Vagina (tissue), 2 donors: ENCODE measurements at regions not wholly inside any gene's neighbourhood (a gene's known extent, or its start where the extent isn't known, plus 50 kb on each side); places are given as distances from the start of the nearest gene placed in this dataset.

Experiments used
- DNase-seq, 2 donors: peaks; one replicate each; pipeline ENCODE4 v3.0.0-alpha.2; 2017; ENCODE audit errors: extremely low spot score in 2 of 2
- H3K27ac ChIP-seq: fragments of 200-600 bp; sonication (generic); one replicate; pipeline ENCODE4 v1.5.1; 2019
- H3K27me3 ChIP-seq: fragments of 200-600 bp; sonication (generic); one replicate; pipeline ENCODE4 v1.5.1; 2019
- H3K36me3 ChIP-seq, 2 donors: fragments of 200-600 bp; sonication (generic); one replicate each; pipeline ENCODE4 v1.5.1; 2017 to 2019
- H3K4me1 ChIP-seq: fragments of 200-600 bp; sonication (generic); one replicate; pipeline ENCODE4 v1.5.1; 2019
- H3K4me3 ChIP-seq, 2 donors: fragments of 200-600 bp; sonication (generic); 1 replicate in 1 of 2; 2 replicates in 1 of 2; pipeline ENCODE4 v1.5.1; 2016 to 2019
- H3K9me3 ChIP-seq: fragments of 200-600 bp; sonication (generic); one replicate; pipeline ENCODE4 v1.5.1; 2019
- POLR2A ChIP-seq, 2 donors: fragments of 450-650 bp; IDR thresholded peaks; one replicate each; pipeline ENCODE4 v1.6.1; 2017; ENCODE audit warnings: antibody characterized with exemption in 2 of 2, mild to moderate bottlenecking in 2 of 2, moderate library complexity in 2 of 2
- POLR2AphosphoS5 ChIP-seq, 2 donors: sonication (generic); formaldehyde crosslinking; IDR thresholded peaks; one replicate each; pipeline ENCODE4 v1.9.0; 2017; ENCODE audit warnings: antibody characterized with exemption in 2 of 2, mild to moderate bottlenecking in 2 of 2, low read depth in 1 of 2; ENCODE audit not compliant: insufficient read depth in 1 of 2
- intact Hi-C: fragments of 100-400 bp; cut with DNase I; formaldehyde crosslinking; loops from one replicate; pipeline ENCODE4 v1.15.1; 2023
- TF ChIP-seq, protein P1 (sequence below), 3 experiments: fragments of 450-650 bp in 2 of 3; fragments of 200-600 bp in 1 of 3; sonication (generic) in 1 of 3; IDR thresholded peaks; one replicate each; pipeline ENCODE4 v1.5.1; 2017 to 2019; ENCODE audit warnings: antibody characterized with exemption in 3 of 3, mild to moderate bottlenecking in 2 of 3, moderate library complexity in 2 of 3

GRCh38 chr6:170117111-170117972 lies 173.5 kb downstream of the DLL1 start:
- Histone ChIP-seq H3K4me1 (peaks cover 10% of the 10 kb centered on the region), H3K4me3 (no peak overlapping the region), H3K9me3 (peaks cover 16% of the 10 kb centered on the region), H3K36me3 (no peaks in the 10 kb centered on the region), H3K27me3 (no peaks in the 10 kb centered on the region), H3K27ac (peak overlapping the region; percentile 54)
- intact Hi-C loops: no loop called here
- peak; percentile 64 to 77 for DNase-seq
- TF ChIP-seq POLR2AphosphoS5 (IDR thresholded peaks at IDR 0.05; ENCODE audit: insufficient read depth in 1 of 2, low read depth in 1 of 2) (no peak), POLR2A (IDR thresholded peaks at IDR 0.05) (no peak)

DNA sequence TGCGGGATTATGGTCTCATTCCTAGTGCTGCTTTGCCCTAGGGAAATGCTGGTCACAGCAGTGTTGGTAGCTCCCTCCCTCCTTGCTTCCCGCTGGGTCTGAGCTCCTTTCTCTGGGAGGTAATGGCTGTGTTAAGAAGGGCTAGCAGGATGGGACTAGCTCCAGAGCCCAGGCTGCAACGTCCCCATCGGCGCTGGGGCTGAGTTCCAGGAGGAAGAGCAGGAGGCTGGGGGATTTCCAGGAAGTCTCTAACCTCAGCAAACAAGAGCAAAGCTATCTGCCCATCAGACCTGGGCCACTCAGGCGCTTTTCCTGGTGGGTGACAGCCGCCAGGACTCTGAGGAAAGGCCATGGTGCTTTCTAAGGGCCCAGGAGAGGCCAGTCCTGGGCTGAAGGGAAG lies 174.2 kb downstream of the DLL1 start:
- DNase-seq: peak in 1 of 2 donors; percentile 62
- H3K4me1 ChIP-seq: peaks cover 10% of the 10 kb centered on the region
- peaks cover 15% of the 10 kb centered on the region for H3K9me3 ChIP-seq
- peak overlapping the region; percentile 54 for H3K27ac ChIP-seq
- no peaks in the 10 kb centered on the region for H3K27me3 ChIP-seq
- H3K4me3 ChIP-seq: no peak overlapping the region
- TF ChIP-seq, protein P1, sequence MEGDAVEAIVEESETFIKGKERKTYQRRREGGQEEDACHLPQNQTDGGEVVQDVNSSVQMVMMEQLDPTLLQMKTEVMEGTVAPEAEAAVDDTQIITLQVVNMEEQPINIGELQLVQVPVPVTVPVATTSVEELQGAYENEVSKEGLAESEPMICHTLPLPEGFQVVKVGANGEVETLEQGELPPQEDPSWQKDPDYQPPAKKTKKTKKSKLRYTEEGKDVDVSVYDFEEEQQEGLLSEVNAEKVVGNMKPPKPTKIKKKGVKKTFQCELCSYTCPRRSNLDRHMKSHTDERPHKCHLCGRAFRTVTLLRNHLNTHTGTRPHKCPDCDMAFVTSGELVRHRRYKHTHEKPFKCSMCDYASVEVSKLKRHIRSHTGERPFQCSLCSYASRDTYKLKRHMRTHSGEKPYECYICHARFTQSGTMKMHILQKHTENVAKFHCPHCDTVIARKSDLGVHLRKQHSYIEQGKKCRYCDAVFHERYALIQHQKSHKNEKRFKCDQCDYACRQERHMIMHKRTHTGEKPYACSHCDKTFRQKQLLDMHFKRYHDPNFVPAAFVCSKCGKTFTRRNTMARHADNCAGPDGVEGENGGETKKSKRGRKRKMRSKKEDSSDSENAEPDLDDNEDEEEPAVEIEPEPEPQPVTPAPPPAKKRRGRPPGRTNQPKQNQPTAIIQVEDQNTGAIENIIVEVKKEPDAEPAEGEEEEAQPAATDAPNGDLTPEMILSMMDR (IDR thresholded peaks at IDR 0.05): no peak
- TF ChIP-seq POLR2AphosphoS5 (IDR thresholded peaks at IDR 0.05; ENCODE audit: insufficient read depth in 1 of 2, low read depth in 1 of 2) (no peak), POLR2A (IDR thresholded peaks at IDR 0.05) (no peak)
- no peaks in the 10 kb centered on the region for H3K36me3 ChIP-seq
- intact Hi-C loops: no loop called here

- H3K4me1 ChIP-seq: peaks cover 10% of the 10 kb centered on the region
- H3K27me3 ChIP-seq: no peaks in the 10 kb centered on the region
- intact Hi-C loops: no loop called here
- H3K36me3 ChIP-seq: no peaks in the 10 kb centered on the region
- no peak overlapping the region for H3K4me3 ChIP-seq
- DNase-seq: peak in 1 of 2 donors; percentile 87
- TF ChIP-seq, protein P1 (IDR thresholded peaks at IDR 0.05): no peak
- TF ChIP-seq POLR2A (IDR thresholded peaks at IDR 0.05): no peak
- TF ChIP-seq POLR2AphosphoS5 (IDR thresholded peaks at IDR 0.05; ENCODE audit: insufficient read depth in 1 of 2, low read depth in 1 of 2): peak in 1 of 2 donors; percentile 69
- H3K27ac ChIP-seq: peak overlapping the region; percentile 35
- H3K9me3 ChIP-seq: peaks cover 4% of the 10 kb centered on the region
Measured at GRCh38 chr6:170114956-170115855, 175.7 kb downstream of the DLL1 start.

DNA sequence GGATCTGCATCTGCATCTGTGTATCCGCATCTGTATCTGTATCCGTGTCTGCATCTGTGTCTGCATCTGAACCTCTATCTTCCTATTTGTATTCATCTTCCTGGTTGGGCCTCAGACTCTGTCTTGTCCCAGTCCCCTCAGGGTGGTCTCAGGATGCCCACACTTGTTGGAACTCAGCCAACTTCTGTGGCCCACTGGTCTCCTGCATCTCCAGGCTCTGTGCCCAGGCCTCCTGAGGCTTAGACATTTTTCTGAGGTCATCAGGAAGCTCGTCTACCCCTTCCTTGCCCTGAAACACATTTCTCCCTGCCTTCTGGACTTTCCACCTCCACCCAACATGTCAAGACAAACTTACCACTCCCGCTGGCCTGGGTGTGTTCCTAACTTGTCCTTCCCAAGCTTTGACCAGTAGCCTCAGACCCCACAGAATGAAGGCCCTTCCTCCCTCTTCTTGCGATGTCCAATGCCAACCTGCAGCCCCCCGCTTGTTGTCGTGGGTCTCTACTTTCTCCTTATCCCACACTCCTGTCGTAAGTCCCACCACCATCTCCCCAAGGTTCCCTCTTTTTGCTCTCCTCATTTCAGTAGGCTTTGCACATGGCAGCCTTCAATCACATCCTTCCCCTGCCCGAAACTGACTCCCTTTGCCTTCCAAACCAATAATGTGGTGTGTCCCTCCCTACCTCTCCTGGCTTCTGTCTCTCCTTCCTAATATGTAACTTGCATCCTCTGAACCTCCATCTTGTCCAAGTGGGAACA lies 176.5 kb downstream of the DLL1 start:
- Histone ChIP-seq H3K4me1 (peaks cover 10% of the 10 kb centered on the region), H3K27ac (no peak overlapping the region), H3K36me3 (no peaks in the 10 kb centered on the region), H3K27me3 (no peaks in the 10 kb centered on the region), H3K4me3 (no peak overlapping the region), H3K9me3 (no peaks in the 10 kb centered on the region)
- DNase-seq: peak in 1 of 2 donors; percentile 75
- intact Hi-C loops: no loop called here
- TF ChIP-seq POLR2A (IDR thresholded peaks at IDR 0.05): no peak
- no peak for TF ChIP-seq POLR2AphosphoS5 (IDR thresholded peaks at IDR 0.05; ENCODE audit: insufficient read depth in 1 of 2, low read depth in 1 of 2)
- TF ChIP-seq, protein P1 (IDR thresholded peaks at IDR 0.05): no peak

DNA sequence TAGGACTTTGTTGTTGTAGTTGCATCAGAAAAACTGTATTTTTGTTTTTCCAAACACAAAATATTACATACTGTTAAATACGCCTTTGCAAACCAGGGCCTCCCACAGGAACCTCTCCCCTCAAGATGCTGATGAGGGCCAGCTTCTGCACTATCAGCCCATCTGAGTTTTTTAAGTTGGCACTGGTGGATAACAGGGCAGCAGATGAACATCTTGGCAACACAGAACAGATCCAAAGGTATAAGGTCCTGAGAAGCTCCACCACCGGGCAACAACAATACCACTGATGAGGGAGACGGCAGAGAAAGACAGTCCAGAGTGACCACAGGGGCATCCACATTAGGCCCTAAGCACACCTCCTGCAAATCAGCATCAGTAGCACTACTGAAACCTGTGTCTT lies 177.7 kb downstream of the DLL1 start:
- no peak for TF ChIP-seq POLR2A (IDR thresholded peaks at IDR 0.05)
- TF ChIP-seq POLR2AphosphoS5 (IDR thresholded peaks at IDR 0.05; ENCODE audit: insufficient read depth in 1 of 2, low read depth in 1 of 2): no peak
- TF ChIP-seq, protein P1 (IDR thresholded peaks at IDR 0.05): no peak
- intact Hi-C loops: no loop called here
- DNase-seq: peak in 1 of 2 donors; percentile 62
- Histone ChIP-seq H3K4me1 (peaks cover 10% of the 10 kb centered on the region), H3K27ac (no peak overlapping the region), H3K4me3 (no peak overlapping the region), H3K36me3 (no peaks in the 10 kb centered on the region), H3K9me3 (no peaks in the 10 kb centered on the region), H3K27me3 (no peaks in the 10 kb centered on the region)
